HG03064 (cell line): ENCODE measurements at regions not wholly inside any gene's neighbourhood (a gene's known extent, or its start where the extent isn't known, plus 50 kb on each side); places are given as distances from the start of the nearest gene placed in this dataset.
"Not testable (repeated sequence)": the region's sequence is repeated elsewhere in the genome, so short reads cannot be mapped to it uniquely, and the experiment has no call there.

Experiments
- ATAC-seq: cut with Tn5 transposase; IDR thresholded peaks from one replicate; pipeline ENCODE4 v1.9.1; 2021; ENCODE audit warnings: low read depth; ENCODE audit not compliant: unreplicated experiment

DNA sequence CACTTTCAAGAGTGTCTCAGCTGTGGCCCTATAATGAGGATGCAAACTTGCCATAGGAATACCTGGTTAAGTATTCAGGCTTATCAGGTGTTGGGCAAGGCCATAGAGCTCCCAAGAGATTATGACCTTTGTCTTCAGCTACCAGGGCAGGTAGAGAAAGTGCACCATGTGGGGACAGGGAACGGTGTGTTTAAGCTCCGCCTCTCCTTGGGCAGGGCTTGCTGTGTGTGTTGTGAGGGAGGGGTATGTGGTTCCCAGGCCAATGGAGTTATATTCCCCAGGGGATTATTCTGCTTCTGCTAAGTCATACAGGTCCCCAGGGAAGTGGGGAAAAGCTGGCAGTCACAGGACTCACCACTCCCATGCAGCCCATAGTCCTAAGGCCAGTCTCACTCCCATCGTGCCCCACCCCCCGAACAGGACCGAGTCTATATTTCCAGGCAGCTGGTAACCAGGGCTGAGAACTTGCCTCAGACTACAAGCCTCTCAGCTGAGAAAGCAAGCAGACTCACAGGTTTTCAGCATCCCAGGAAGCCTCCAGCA lies 660.2 kb downstream of the HTR1B start:
- ATAC-seq, result no peak

DNA sequence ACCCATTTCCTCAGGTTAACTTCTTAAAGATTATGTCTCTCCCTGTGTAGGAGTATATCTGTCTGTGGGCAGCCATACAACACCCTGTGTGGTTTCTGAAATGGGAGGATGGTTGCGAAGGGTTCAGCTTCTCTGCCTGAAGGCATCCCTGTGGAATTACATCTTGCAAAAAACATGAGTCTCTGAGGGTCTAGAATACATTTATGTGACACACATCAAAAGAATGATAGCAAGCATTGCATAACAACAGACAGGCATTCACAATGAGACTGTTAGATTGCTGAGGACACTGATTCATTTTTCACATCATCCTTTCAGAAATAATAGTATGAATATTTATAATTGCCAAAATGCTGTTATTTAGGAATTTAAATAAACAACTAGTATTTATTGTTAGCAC lies 670.9 kb downstream of the HTR1B start:
- no peak for ATAC-seq

DNA sequence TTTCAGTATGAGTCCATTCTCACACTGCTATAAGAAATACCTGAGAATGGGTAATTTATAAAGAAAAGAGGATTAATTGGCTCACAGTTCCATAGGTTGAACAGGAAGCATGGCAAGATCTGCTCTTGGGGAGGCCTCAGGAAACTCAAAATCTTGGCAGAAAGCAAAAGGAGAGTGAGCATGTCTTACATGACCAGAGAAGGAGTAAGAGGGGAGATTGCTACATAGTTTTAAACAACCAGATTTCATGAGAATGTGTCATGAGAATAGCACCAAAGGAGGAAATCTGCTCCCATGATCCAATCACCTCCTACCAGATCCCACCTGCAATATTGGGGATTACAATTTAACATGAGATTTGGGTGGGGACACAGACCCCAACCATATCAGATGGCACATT lies 672.4 kb downstream of the HTR1B start:
- no peak for ATAC-seq

DNA sequence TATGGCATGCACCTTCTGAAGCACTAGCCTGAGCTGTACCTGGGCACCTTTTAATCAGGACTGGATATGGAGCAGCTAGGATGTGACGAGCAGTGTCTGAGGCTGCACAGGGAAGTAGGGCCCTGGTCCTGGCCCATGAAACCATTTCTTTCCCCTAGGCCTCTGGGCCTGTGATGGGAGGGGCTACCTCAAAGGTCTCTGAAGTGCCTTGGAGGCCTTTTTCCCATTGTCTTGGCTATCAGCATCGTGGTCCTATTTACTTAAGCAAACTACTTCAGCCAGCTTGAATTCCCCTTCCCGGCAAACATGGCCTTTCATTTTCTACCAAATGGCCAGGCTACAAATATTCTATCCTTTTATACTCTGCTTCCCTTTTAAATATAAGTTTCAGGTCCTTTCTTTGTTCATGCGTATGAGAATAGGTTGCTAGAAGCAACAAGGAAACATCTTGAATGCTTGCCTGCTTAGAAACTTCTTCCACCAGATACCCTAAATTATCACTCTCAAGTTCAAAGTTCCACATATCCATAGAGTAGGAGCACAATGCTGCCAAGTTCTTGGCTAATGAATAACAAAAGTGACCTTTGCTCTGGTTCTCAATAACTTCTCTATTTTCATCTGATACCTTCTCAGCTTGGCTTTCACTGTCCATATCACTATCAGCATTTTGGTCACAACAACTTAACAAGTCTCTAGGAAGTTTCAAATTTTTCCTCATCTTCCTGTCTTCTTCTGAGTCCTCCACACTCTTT lies 673.1 kb downstream of the HTR1B start:
- no peak for ATAC-seq

DNA sequence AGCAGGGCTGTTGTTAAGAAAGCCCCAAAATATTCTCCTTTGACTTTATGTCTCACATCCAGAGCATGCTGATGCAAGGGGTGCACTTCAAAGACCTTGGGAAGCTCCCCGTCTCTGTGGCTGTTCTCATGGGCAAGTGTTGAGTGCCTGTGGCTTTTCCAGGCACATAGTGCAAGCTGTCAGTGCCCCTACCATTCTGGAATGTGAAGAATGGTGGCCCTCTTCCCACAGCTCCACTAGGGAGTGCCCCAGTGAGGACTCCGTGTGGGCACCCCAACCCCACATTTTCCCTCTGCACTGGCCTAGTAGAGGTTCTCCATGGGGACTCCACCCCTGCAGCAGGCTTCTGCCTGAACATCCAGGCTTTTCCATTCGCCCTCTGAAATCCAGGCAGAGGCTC lies 673.7 kb downstream of the HTR1B start:
- ATAC-seq, result no peak

DNA sequence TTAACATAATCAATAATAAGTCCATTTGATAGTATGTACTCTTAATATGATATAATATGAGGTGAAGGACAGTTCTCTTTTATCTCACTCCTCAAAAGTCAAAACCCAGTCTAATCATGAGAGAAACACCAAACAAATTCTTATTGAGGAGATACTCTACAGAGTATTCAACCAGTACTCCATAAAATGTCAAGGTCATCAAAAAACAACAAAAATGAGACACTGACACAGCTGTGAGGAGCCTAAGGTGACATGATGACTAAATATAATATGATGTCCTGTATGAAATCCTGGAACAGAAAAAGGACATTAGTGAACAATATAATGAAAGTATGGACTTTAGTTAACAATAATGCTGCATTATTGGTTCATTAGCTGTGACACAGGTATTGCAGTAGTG lies 675.1 kb downstream of the HTR1B start:
- no peak for ATAC-seq

DNA sequence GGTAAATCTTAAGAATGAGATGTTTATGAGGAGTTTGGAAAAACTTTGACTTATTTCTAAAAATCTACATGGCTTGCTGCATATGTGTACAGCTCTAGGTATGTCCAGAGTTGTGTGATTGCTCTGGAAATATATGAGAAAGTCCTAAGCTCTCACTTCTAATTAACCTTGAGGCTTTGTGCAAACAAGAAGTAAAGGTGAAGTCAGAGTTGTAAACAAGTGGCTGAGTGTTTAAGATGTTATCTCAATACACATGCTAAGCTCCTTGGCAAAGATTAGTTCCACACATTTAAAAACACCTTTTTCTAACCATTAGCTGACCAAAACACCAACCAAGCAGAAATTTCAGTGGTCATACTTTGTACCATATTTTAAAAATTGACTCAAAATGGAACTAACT lies 684.2 kb downstream of the HTR1B start:
- ATAC-seq, result no peak

DNA sequence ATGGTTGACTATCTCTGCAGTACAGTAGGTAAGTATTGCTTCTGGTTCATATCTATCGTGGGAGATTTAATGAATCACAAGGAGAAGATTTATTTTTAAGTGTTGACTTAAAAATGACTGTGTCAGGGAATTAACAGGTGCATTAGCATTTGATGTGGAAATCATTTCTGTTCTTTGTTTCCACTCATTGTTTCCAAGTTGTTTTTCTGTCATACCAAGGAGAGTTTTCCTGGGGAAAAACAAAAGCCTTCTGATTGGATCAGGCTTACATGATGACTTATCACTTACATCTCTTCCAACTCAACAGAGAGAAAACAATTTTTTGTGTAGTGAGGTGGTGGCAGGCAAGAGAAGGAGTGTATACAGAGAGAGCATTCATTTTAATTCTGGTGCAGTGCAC lies 686.4 kb downstream of the HTR1B start:
- ATAC-seq, result no peak

DNA sequence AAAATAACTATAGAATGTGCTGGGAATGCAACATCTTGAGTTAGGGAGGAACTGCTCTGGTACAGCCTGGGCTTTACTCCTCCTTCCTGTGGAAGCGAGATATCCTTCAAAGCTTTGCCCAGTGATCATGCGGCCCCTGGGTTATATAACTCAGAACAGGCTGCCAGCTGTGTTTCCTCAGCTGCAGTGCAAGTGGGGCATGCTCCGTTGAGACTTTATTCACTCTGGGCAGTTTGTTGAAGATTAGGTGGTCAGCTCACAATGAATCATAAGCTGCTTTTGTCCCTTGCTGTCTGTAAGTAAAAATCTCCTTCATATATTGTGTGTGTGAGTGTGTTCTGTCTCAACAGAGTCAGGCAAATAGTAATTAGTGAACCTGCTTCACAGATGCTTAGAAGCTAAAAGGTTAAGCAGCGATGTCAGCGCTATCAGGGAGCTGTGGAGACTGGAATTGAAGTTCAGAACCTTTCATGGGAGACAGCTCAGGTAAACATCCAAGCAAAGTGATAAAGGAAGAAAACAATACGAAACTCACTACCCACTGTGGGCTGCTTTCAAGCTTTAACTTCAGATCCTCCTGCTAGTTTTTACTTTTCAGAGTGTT lies 688.4 kb downstream of the HTR1B start:
- ATAC-seq, result no peak

DNA sequence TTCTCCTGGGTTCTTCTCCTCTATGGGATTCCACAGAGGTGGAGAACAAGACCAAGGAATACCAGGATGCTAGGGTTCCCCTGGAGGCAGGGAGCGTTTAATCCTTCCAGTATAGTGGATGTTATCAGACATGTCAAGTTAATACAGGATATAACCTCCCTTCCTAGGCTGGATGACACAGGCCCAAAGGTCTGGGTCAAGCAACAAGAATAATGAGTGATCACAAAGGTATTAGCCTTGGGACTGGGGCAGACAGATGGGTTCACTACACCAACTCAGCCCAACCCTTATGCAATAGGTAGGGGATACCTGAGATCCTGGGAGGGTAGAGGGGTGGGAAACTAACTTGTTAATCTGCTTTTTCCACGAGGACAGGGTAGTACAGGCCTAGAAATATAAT lies 690.3 kb downstream of the HTR1B start:
- no peak for ATAC-seq

DNA sequence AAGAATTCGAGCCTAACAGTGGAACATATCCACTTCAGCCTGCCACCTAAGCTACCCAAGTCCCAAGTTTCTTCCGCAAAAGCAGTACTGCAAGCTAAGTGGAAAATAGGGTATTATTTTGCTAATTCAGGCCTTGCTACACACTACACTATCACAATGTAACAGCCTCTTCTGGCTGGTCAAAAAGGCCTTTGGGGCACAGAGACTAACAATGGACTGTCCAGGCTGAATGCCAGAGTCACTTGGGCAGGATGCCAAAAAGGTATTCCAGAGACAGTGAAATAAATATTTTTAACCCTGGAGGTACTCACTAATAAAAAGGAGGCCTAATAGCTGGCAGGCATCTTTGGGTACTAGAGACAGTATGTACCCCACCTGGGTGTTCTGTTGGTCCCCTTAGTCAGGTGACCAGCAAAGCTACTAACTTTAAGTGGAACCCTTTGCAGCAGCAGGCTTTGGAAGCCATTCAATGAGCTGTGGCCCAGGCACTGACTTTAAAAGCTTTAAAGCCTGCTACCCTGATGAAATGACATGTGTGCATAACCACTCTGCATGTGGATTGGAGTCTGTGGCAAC lies 692.1 kb downstream of the HTR1B start:
- ATAC-seq, result no peak

DNA sequence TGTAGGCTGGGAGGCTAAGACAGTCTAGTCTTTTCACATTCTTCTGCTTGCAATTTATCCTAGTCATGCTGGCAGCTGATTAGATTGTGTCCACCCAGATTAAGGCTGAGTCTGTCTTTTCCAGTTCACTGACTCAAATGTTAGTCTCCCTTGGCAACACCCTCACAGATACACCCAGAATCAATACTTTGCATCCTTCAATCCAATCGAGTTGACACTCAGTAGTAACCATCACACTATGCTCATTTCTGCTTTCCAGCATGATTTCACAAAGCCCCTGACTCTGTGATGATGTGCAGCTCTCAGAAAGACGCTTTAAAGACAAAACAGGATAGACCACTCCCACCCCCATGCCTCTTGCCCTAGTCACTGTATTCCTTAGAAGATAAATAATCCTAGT lies 693.0 kb downstream of the HTR1B start:
- no peak for ATAC-seq

DNA sequence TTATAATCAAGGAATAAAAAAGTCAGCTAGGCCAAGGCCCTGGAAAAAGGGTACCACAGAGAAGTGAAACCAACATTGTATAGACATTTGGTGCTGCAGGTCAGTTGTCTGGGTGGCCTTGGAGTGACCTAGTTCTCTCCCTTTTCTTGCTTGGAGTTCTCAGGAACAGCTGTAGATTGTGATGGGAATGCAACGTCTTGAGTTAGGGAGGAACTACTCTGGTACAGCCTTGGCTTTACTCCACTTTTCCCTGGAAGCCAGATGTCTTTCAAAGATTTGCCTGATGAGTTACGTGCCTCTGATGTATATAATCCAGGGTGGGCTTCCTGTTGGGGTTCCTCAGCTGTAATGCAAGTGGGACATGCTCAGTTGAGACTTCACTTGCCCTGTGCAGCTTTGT lies 694.7 kb downstream of the HTR1B start:
- ATAC-seq, result no peak

DNA sequence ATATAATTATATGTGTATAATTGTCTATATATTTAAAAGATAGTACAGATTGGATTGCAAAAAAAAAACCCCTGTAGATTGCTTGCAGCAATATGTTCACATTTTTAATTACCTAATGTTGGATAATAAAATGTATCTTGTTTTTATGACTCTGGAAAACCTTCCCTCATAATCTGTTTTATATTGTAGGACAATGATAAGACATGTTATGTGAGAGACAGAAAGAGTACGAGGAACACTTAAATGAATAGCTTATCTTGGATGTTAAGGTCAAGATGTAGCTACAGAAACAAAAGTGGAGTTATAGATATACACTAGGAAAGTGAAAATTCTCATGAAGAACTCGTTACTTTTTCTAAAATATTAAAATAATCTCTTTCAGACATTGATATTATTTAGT lies 691.6 kb upstream of the IMPG1 start:
- ATAC-seq, result no peak

DNA sequence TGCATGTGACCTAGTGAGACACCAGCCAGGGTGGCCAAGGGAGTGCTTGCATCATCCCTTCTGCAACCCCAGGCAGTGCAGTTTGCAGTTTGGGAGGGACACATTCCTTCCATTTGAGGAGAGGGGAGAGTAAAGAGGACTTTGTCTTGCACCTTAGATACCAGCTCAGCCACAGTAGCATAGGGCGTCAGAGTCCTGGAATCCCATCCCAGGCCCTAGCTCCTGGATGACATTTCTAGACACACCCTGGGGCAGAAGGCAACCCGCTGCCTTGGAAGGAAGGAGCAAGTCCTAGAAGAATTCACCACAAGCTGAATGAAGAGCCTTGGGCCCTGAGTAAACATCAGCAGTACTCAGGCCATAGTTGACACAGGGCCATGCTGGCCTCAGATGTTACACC lies 680.4 kb upstream of the IMPG1 start:
- no peak for ATAC-seq

DNA sequence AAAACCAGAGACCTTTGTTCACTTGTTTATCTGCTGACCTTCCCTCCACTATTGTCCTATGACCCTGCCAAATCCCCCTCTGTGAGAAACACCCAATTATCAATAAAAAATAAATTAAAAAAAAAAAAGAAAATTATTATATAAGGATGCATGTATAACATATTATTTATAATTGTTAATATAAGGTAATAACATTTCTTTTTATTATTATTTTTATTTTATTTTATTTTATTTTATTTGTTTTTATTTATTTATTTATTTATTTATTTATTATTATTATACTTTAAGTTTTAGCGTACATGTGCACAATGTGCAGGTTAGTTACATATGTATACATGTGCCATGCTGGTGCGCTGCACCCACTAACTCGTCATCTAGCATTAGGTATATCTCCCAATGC lies 672.9 kb upstream of the IMPG1 start:
- not testable (repeated sequence) for ATAC-seq

DNA sequence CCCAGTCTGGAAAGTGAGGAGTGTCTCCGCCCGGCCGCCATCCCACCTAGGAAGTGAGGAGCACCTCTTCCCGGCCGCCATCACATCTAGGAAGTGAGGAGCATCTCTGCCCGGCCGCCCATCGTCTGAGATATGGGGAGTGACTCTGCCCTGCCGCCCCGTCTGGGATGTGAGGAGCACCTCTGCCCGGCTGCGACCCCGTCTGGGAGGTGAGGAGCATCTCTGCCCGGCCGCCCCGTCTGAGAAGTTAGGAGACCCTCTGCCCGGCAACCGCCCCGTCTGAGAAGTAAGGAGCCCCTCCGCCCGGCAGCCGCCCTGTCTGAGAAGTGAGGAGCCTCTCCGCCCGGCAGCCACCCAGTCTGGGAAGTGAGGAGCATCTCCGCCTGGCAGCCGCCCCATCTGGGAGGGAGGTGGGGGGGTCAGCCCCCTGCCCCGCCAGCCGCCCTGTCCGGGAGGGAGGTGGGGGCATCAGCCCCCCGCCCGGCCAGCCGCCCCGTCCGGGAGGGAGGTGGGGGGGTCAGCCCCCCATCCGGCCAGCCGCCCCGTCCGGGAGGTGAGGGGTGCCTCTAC lies 671.8 kb upstream of the IMPG1 start:
- not testable (repeated sequence) for ATAC-seq

DNA sequence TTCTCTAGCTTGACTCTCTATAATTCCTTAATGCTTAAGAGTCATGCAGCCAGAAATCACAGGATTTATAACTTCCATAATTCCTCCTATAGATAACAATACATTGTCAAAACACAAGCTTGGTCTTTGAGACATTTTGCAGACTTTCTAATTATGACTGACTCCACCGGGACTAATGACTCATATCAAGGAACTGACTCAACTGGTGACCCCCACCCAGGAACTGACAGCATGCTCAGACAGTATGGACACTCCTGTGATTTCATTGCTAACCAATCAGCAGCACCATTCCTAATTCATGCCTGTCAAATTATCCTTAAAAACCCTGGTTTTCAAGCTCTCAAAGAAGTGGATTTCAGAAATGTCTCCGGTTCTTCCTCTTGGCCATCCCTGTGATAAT lies 670.5 kb upstream of the IMPG1 start:
- ATAC-seq, result no peak

DNA sequence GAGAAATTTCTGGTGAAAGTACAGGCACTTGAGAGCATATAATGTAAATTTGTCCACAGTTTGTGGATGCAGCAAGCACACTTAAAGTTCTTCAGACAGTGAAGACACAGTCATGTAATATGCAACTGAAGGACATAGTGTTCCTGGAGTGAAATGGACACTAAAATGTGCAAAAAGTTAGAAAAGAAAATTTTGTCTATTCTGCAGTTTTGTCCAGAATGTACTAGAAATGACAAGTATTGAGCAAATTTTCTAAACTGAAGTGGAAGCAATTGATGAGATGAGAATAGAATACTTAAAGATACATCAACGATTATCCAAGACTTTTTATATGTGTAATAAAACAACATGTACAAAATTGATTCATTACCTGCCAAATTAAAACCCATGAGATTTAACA lies 647.0 kb upstream of the IMPG1 start:
- no peak for ATAC-seq

DNA sequence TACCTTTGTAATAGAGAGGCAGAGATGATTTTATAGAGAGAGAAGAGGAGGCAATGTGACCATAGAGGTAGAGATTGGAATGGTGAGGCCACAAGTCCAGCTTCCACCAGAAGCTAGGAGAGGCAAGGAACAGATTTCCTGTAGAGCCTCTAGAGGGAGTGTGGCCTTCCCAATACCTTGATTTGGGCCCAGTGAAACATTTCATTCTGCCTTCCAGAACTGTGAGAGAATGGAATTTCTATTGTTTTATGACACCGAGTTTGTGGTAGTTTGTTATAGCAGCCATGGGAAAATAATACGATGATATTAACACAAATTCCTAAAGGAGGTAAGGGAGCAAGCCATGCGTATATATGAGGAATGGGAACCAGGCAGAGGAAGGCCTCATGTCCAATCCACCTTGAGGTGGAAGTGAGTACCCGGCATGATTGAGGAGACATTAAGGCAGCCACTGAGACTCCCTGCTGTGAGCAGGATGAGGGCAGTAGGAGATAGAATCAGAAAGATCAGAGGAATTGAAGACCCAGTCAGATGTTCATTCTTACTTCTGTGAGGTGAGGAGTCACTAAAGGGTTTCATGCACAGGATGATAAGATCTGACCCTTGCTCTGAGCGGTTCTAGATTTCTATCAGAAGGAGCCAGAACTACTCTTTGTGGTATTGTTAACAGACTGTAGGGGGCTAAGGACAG lies 636.3 kb upstream of the IMPG1 start:
- no peak for ATAC-seq

DNA sequence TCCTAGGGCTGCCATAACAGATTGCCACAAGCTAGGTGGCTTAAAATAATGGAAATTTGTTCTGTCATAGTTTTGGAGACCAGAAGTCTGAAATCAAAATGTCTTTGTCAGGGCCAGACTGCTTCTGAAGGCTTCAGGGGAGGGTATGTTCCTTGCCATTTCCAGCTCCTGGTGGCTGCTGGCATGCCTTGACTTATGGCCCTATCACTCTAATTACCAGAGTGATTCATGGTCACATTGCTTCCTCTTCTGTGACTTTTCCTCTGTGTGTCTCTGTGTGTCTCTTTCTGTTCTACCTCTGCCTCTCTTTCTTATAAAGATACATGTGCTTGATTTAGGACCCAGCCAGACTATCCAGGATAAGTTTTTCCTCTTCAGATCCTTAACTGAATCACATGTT lies 635.2 kb upstream of the IMPG1 start:
- ATAC-seq, result no peak
